ENCODE measurements at regions not wholly inside any gene's neighbourhood (a gene's known extent, or its start where the extent isn't known, plus 50 kb on each side); places are given as distances from the start of the nearest gene placed in this dataset.
"Not testable (repeated sequence)": the region's sequence is repeated elsewhere in the genome, so short reads cannot be mapped to it uniquely, and the experiment has no call there.

DNA sequence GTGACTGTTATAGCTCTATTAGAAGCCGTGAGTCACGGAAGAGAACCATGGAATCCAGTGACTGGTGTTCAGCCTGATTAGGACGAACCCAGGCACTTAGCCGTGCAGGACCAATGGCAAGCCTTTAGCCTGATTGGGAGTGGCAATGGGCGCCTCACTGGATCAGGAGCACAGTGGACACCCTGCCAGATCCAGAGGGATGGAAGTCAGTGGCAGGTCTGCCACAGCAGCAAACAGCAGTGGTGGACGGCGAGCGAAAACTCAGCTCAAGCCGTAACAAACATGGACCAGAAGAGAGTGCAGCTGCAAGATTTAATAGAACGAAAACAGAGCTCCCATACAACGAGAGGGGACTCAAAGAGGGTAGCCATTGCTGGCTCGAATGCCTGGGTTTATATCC is 1326.5 kb downstream of the ADGRL3 start:
- Histone ChIP-seq H3K27me3 (ENCODE audit: low read depth, low read length) (no peaks in the 10 kb centered on the region), H3K9me3 (ENCODE audit: control insufficient read depth in 1 of 2, low read length in 2 of 2) (no peaks in the 10 kb centered on the region), H3K4me3 (ENCODE audit: low read depth in 1 of 2, low read length in 2 of 2) (no peak overlapping the region), H3K4me1 (ENCODE audit: control insufficient read depth in 1 of 2, insufficient read depth in 2 of 2, low read length in 2 of 2) (no peaks in the 10 kb centered on the region), H3K27ac (ENCODE audit: low read length) (no peak overlapping the region), H3K36me3 (ENCODE audit: control insufficient read depth in 1 of 2, insufficient read depth in 2 of 2, low read length in 2 of 2) (no peaks in the 10 kb centered on the region)

DNA sequence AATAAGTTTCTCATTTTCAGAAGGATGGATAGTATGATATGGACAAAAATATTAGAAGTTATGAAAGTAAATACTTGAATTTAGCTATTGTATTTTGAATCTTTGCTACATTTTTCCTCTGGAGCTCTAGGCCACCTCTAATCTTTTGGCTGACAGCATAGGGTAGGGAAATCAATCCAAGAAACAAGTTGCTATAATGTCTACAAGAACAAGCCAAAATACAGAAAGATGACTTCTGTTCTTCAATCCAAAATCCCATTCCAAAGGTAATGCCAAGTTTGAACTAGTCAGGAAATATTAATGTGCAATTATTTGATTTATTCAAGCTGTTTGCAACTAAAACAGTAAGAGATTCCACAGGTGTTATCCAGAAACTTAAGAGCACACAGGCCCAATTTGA is 1323.1 kb downstream of the ADGRL3 start:
- no peak overlapping the region for H3K27ac ChIP-seq (ENCODE audit: low read length)

DNA sequence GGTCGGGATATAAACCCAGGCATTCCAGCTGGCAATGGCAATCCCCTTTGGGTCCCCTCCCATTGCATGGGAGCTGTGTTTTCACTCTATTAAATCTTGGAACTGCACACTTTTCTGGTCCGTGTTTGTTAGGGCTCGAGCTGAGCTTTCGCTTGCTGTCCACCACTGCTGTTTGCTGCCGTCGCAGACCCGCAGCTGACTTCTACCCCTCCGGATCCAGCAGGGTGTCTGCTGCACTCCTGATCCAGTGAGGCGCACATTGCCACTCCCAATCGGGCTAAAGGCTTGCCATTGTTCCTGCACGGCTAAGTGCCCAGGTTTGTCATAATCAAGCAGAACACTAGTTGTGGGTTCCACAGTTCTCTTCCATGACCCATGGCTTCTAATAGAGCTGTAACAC is 1322.1 kb downstream of the ADGRL3 start:
- no peaks in the 10 kb centered on the region for H3K27me3 ChIP-seq (ENCODE audit: low read depth, low read length)
- no peaks in the 10 kb centered on the region for H3K4me1 ChIP-seq (ENCODE audit: control insufficient read depth in 1 of 2, insufficient read depth in 2 of 2, low read length in 2 of 2)
- no peaks in the 10 kb centered on the region for H3K36me3 ChIP-seq (ENCODE audit: control insufficient read depth in 1 of 2, insufficient read depth in 2 of 2, low read length in 2 of 2)
- H3K4me3 ChIP-seq (ENCODE audit: low read depth in 1 of 2, low read length in 2 of 2): no peak overlapping the region
- H3K27ac ChIP-seq (ENCODE audit: low read length): no peak overlapping the region
- no peaks in the 10 kb centered on the region for H3K9me3 ChIP-seq (ENCODE audit: control insufficient read depth in 1 of 2, low read length in 2 of 2)

More for the DNA sequence above, 1323.1 kb downstream of the ADGRL3 start:
- Histone ChIP-seq H3K4me3 (ENCODE audit: low read depth in 1 of 2, low read length in 2 of 2) (no peak overlapping the region), H3K27me3 (ENCODE audit: low read depth, low read length) (no peaks in the 10 kb centered on the region), H3K4me1 (ENCODE audit: control insufficient read depth in 1 of 2, insufficient read depth in 2 of 2, low read length in 2 of 2) (no peaks in the 10 kb centered on the region), H3K9me3 (ENCODE audit: control insufficient read depth in 1 of 2, low read length in 2 of 2) (no peaks in the 10 kb centered on the region), H3K36me3 (ENCODE audit: control insufficient read depth in 1 of 2, insufficient read depth in 2 of 2, low read length in 2 of 2) (no peaks in the 10 kb centered on the region)

DNA sequence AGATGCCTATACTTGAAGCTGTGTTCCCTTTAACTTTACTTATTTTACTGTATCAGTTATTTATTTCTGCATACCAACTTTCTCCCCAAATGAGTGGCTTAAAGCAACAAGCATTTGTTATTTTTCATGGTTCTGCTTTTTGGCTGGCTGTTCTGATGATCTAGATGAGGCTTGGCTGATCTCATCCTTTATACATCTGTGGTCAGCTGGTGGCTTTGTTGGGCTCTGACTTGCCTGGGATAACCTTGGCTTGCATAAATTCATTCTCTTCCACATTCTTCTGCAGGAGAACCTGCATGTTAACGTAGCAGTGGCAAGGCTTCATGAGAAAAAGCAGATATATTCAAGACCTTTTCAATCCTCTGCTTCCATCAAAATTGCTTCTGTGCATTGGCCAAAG is 1317.6 kb downstream of the ADGRL3 start:
- H3K4me1 ChIP-seq (ENCODE audit: control insufficient read depth in 1 of 2, insufficient read depth in 2 of 2, low read length in 2 of 2): no peaks in the 10 kb centered on the region
- no peak overlapping the region for H3K4me3 ChIP-seq (ENCODE audit: low read depth in 1 of 2, low read length in 2 of 2)
- H3K27ac ChIP-seq (ENCODE audit: low read length): no peak overlapping the region
- H3K9me3 ChIP-seq (ENCODE audit: control insufficient read depth in 1 of 2, low read length in 2 of 2): no peaks in the 10 kb centered on the region
- H3K36me3 ChIP-seq (ENCODE audit: control insufficient read depth in 1 of 2, insufficient read depth in 2 of 2, low read length in 2 of 2): no peaks in the 10 kb centered on the region
- H3K27me3 ChIP-seq (ENCODE audit: low read depth, low read length): no peaks in the 10 kb centered on the region

DNA sequence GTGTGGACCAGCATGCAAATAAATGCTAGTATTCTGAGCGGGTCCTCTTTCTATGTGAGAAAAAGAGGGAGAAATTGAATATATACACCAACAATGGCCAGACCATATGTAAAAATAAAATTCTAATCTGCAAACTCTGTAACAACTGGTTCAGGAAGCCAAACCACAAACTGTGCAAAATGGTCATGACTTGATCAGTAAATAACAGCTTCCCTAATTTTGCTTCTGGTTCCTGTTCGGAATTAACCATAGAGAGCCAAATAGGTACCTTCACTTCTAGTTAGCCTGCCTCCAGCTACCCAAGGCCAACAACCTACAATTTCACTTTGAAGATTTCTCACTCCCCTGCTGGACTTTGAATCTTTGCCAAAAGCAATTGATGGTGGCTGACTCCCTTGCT is 1313.2 kb downstream of the ADGRL3 start:
- H3K4me3 ChIP-seq (ENCODE audit: low read depth in 1 of 2, low read length in 2 of 2): no peak overlapping the region
- no peaks in the 10 kb centered on the region for H3K4me1 ChIP-seq (ENCODE audit: control insufficient read depth in 1 of 2, insufficient read depth in 2 of 2, low read length in 2 of 2)
- H3K9me3 ChIP-seq (ENCODE audit: control insufficient read depth in 1 of 2, low read length in 2 of 2): no peaks in the 10 kb centered on the region
- no peaks in the 10 kb centered on the region for H3K36me3 ChIP-seq (ENCODE audit: control insufficient read depth in 1 of 2, insufficient read depth in 2 of 2, low read length in 2 of 2)
- no peak overlapping the region for H3K27ac ChIP-seq (ENCODE audit: low read length)
- no peaks in the 10 kb centered on the region for H3K27me3 ChIP-seq (ENCODE audit: low read depth, low read length)

DNA sequence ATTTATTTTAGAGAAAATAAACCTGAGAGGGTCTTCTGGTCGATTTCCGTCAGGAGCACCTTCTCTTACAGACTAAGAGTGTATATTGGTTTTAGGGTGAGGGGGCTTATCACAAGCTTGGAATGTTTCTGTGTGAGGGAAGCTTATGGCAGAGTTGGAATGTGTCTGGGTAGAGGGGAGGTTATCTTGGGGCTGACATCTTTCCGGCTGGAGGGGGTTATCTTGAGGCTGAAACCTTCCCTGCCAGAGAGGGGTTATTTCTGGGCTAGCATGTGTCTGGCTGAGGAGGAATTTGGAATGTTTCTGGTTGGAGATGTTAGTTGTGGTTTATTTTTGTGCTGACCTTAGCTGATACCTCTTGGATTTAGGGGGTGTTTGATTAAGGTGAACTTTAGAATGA is 1312.1 kb downstream of the ADGRL3 start:
- H3K27ac ChIP-seq (ENCODE audit: low read length): no peak overlapping the region
- H3K9me3 ChIP-seq (ENCODE audit: control insufficient read depth in 1 of 2, low read length in 2 of 2): no peaks in the 10 kb centered on the region
- H3K36me3 ChIP-seq (ENCODE audit: control insufficient read depth in 1 of 2, insufficient read depth in 2 of 2, low read length in 2 of 2): no peaks in the 10 kb centered on the region
- no peaks in the 10 kb centered on the region for H3K27me3 ChIP-seq (ENCODE audit: low read depth, low read length)
- H3K4me3 ChIP-seq (ENCODE audit: low read depth in 1 of 2, low read length in 2 of 2): no peak overlapping the region
- H3K4me1 ChIP-seq (ENCODE audit: control insufficient read depth in 1 of 2, insufficient read depth in 2 of 2, low read length in 2 of 2): no peaks in the 10 kb centered on the region

DNA sequence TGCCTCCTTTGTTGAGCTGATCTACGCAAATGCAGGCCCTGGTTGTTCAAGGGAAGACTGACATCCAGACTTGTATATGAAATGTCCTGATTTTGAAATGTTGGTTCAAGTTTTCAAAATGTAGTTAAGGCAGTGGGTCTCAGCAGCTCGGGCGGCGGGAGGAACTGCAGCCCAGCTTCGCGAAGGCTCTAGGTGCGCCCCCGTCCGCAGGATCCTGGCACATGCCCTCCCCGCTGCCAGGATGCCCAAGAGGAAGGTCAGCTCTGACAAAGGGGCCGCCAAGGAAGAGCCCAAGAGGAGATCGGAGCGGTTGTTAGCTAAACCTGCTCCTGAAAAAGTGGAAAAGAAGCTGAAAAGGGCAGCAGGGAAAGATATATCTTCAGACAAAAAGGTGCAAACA is 1310.1 kb downstream of the ADGRL3 start:
- no peaks in the 10 kb centered on the region for H3K9me3 ChIP-seq (ENCODE audit: control insufficient read depth in 1 of 2, low read length in 2 of 2)
- H3K27me3 ChIP-seq (ENCODE audit: low read depth, low read length): no peaks in the 10 kb centered on the region
- H3K4me3 ChIP-seq (ENCODE audit: low read depth in 1 of 2, low read length in 2 of 2): no peak overlapping the region
- no peaks in the 10 kb centered on the region for H3K4me1 ChIP-seq (ENCODE audit: control insufficient read depth in 1 of 2, insufficient read depth in 2 of 2, low read length in 2 of 2)
- no peaks in the 10 kb centered on the region for H3K36me3 ChIP-seq (ENCODE audit: control insufficient read depth in 1 of 2, insufficient read depth in 2 of 2, low read length in 2 of 2)
- no peak overlapping the region for H3K27ac ChIP-seq (ENCODE audit: low read length)

DNA sequence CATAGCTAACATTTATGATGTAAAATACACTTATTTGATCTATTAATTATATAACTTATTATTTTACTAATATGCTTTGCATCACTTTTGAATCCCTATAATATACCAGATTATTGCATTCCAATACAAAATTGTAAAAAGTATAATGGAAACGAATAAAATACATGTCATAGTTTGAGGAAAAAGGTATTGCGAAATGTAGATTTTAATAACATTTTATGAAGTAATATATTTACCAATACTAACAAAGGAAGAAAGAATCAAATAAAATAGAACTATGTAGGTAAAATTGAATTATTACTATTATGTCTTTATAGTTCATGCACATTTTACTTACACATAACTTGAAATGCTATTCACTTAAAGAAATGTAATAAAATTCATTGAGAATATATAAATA is 1300.2 kb downstream of the ADGRL3 start:
- Histone ChIP-seq H3K27ac (ENCODE audit: low read length) (no peak overlapping the region), H3K9me3 (ENCODE audit: control insufficient read depth in 1 of 2, low read length in 2 of 2) (no peaks in the 10 kb centered on the region), H3K36me3 (ENCODE audit: control insufficient read depth in 1 of 2, insufficient read depth in 2 of 2, low read length in 2 of 2) (no peaks in the 10 kb centered on the region), H3K27me3 (ENCODE audit: low read depth, low read length) (no peaks in the 10 kb centered on the region), H3K4me3 (ENCODE audit: low read depth in 1 of 2, low read length in 2 of 2) (no peak overlapping the region), H3K4me1 (ENCODE audit: control insufficient read depth in 1 of 2, insufficient read depth in 2 of 2, low read length in 2 of 2) (peaks cover 0 to 9% of the 10 kb centered on the region in 2 donors)

DNA sequence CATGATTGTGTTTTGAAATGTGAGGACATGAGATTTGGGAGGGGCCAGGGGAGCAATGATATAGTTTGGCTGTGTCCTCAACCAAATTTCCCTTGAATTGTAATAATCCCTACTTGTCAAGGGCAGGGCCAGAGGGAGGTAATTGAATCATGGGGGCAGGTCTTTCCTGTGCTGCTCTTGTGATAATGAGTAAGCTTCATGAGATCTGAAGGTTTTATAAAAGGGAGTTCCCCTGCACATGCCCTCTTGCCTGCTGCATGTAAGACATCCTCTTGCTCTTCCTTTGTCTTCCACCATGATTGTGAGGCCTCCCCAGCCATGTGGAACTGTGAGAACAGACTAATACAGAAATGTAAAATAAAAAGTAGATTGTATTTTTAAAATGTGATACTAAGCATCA is 1294.9 kb downstream of the ADGRL3 start:
- Histone ChIP-seq H3K27me3 (ENCODE audit: low read depth, low read length) (no peaks in the 10 kb centered on the region), H3K4me3 (ENCODE audit: low read depth in 1 of 2, low read length in 2 of 2) (no peak overlapping the region), H3K4me1 (ENCODE audit: control insufficient read depth in 1 of 2, insufficient read depth in 2 of 2, low read length in 2 of 2) (peaks cover 0 to 9% of the 10 kb centered on the region in 2 donors), H3K27ac (ENCODE audit: low read length) (no peak overlapping the region), H3K36me3 (ENCODE audit: control insufficient read depth in 1 of 2, insufficient read depth in 2 of 2, low read length in 2 of 2) (no peaks in the 10 kb centered on the region), H3K9me3 (ENCODE audit: control insufficient read depth in 1 of 2, low read length in 2 of 2) (no peaks in the 10 kb centered on the region)

DNA sequence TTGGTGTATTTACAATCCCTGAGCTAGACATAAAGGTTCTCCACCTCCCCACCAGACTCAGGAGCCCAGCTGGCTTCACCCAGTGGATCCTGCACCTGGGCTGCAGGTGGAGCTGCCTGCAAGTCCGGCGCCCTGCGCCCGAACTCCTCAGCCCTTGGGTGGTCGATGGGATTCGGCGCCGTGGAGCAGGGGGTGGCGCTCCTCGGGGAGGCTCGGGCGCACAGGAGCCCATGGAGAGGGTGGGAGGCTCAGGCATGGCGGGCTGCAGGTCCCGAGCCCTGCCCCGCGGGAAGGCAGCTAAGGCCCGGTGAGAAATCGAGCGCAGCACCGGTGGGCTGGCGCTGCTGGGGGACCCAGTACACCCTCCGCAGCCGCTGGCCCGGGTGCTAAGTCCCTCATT is 1291.6 kb downstream of the ADGRL3 start:
- H3K9me3 ChIP-seq (ENCODE audit: control insufficient read depth in 1 of 2, low read length in 2 of 2); H3K36me3 ChIP-seq (ENCODE audit: control insufficient read depth in 1 of 2, insufficient read depth in 2 of 2, low read length in 2 of 2); H3K4me3 ChIP-seq (ENCODE audit: low read depth in 1 of 2, low read length in 2 of 2); H3K4me1 ChIP-seq (ENCODE audit: control insufficient read depth in 1 of 2, insufficient read depth in 2 of 2, low read length in 2 of 2); H3K27me3 ChIP-seq (ENCODE audit: low read depth, low read length); H3K27ac ChIP-seq (ENCODE audit: low read length): not testable (repeated sequence)

DNA sequence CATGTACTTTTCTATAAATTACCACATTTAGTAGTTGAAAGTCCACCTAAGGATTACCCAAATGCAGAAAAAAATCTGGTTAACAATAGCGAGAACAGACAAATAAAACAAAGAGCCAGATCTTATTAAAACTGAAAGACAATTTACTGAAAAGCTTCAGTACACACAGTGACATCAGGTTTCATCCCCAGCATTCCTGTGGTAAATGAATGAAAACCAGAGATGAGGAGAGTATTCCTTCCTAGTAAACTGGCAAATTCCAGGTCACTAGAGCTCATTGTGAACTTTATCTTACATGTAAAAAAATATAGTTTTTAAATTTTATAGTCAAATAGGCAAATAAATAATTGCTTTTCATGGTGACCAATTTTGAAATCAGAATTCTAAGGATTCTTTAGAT is 1290.5 kb downstream of the ADGRL3 start:
- Histone ChIP-seq H3K9me3 (ENCODE audit: control insufficient read depth in 1 of 2, low read length in 2 of 2) (no peaks in the 10 kb centered on the region), H3K27me3 (ENCODE audit: low read depth, low read length) (no peaks in the 10 kb centered on the region), H3K4me1 (ENCODE audit: control insufficient read depth in 1 of 2, insufficient read depth in 2 of 2, low read length in 2 of 2) (no peaks in the 10 kb centered on the region), H3K36me3 (ENCODE audit: control insufficient read depth in 1 of 2, insufficient read depth in 2 of 2, low read length in 2 of 2) (no peaks in the 10 kb centered on the region), H3K27ac (ENCODE audit: low read length) (no peak overlapping the region), H3K4me3 (ENCODE audit: low read depth in 1 of 2, low read length in 2 of 2) (no peak overlapping the region)

DNA sequence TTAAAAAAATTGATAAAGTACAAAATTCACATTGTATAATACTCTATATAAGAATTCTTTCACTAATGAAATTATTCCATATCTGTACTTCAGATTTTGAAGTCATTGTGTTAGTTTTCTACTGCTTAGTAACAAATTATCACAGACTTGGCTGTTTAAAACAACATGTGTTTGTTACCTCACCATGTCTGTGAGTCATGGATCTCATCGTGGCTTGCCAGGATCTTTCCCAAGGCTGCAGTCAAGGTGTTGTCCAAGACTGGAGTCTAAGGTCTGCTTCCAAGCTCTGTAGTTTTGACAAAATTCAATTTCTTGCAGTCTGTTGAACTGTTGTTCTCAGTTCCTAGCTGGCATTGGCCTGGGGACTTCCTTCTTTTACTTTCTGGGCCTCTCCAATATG is 1286.9 kb downstream of the ADGRL3 start:
- H3K9me3 ChIP-seq (ENCODE audit: control insufficient read depth in 1 of 2, low read length in 2 of 2): no peaks in the 10 kb centered on the region
- H3K4me1 ChIP-seq (ENCODE audit: control insufficient read depth in 1 of 2, insufficient read depth in 2 of 2, low read length in 2 of 2): no peaks in the 10 kb centered on the region
- no peak overlapping the region for H3K4me3 ChIP-seq (ENCODE audit: low read depth in 1 of 2, low read length in 2 of 2)
- no peaks in the 10 kb centered on the region for H3K36me3 ChIP-seq (ENCODE audit: control insufficient read depth in 1 of 2, insufficient read depth in 2 of 2, low read length in 2 of 2)
- H3K27me3 ChIP-seq (ENCODE audit: low read depth, low read length): no peaks in the 10 kb centered on the region
- H3K27ac ChIP-seq (ENCODE audit: low read length): no peak overlapping the region

Data from muscle layer of duodenum (tissue), 2 donors.